OCI-LY7 (cell line): ENCODE measurements at regions not wholly inside any gene's neighbourhood (a gene's known extent, or its start where the extent isn't known, plus 50 kb on each side); places are given as distances from the start of the nearest gene placed in this dataset.

Experiments
- CTCF ChIP-seq: fragments of 200-600 bp; sonication (generic); conservative IDR thresholded peaks from 2 replicates; pipeline ENCODE4 v1.5.1; 2014; ENCODE audit warnings: mild to moderate bottlenecking, antibody characterized with exemption, low read length, moderate library complexity, mixed read lengths
- EZH2phosphoT487 ChIP-seq: fragments of 200-600 bp; sonication (generic); IDR thresholded peaks from 2 replicates; pipeline ENCODE4 v1.6.1; 2018; ENCODE audit warnings: low read depth, borderline replicate concordance, mild to moderate bottlenecking, mixed run types, antibody characterized with exemption, low read length, moderate library complexity, mixed read lengths

GRCh38 chr13:91245288-91245687 lies 102.2 kb upstream of the MIR17HG start:
- TF ChIP-seq CTCF (no peak), EZH2phosphoT487 (no peak)
